ENCODE measurements at regions not wholly inside any gene's neighbourhood (a gene's known extent, or its start where the extent isn't known, plus 50 kb on each side); places are given as distances from the start of the nearest gene placed in this dataset.

- DNase-seq (ENCODE audit: low spot score), result no peak
- 59% methylated on average over 3 of the region's 3 CpGs for whole genome bisulfite sequencing
- H3K27me3 ChIP-seq (ENCODE audit: control insufficient read depth in 4 of 4, insufficient read depth in 4 of 4, low read length in 3 of 4), result no peaks in the 10 kb centered on the region
- no peak overlapping the region for H3K27ac ChIP-seq (ENCODE audit: low read depth in 1 of 2, low read length in 2 of 2)
- TF ChIP-seq FOXA2 (IDR thresholded peaks at IDR 0.05) (no peak), ZBTB33 (IDR thresholded peaks at IDR 0.05) (no peak), NR2F2 (IDR thresholded peaks at IDR 0.05) (no peak), RXRA (IDR thresholded peaks at IDR 0.05) (no peak), ATF3 (IDR thresholded peaks at IDR 0.05) (no peak), HNF4A (conservative IDR thresholded peaks at IDR 0.05) (no peak), JUND (IDR thresholded peaks at IDR 0.05) (no peak), RAD21 (IDR thresholded peaks at IDR 0.05) (no peak), TAF1 (conservative IDR thresholded peaks at IDR 0.05) (no peak), GABPA (IDR thresholded peaks at IDR 0.05 in 1 of 2, conservative IDR thresholded peaks at IDR 0.05 in 1 of 2) (no peak), FOXA1 (IDR thresholded peaks at IDR 0.05) (no peak), CTCF (IDR thresholded peaks at IDR 0.05; ENCODE audit: low read depth, low read length, missing input control) (no peak), MAX (IDR thresholded peaks at IDR 0.05) (no peak), SP1 (IDR thresholded peaks at IDR 0.05) (no peak), YY1 (IDR thresholded peaks at IDR 0.05) (no peak)
- H3K4me3 ChIP-seq (ENCODE audit: low read depth in 1 of 3, low read length in 3 of 3), result no peak overlapping the region
- no peaks in the 10 kb centered on the region for H3K9me3 ChIP-seq (ENCODE audit: control insufficient read depth in 4 of 4, low read length in 3 of 4)
- no peaks in the 10 kb centered on the region for H3K36me3 ChIP-seq (ENCODE audit: control insufficient read depth in 4 of 4, insufficient read depth in 3 of 4, low read depth in 1 of 4, low read length in 3 of 4)
- no peaks in the 10 kb centered on the region for H3K4me1 ChIP-seq (ENCODE audit: control insufficient read depth in 4 of 4, insufficient read depth in 4 of 4, low read length in 3 of 4)
- no peak overlapping the region for H3K9ac ChIP-seq (ENCODE audit: low read depth in 1 of 2, low read length in 2 of 2)
These were observed 977.5 kb upstream of the LRFN5 start for GRCh38 chr14:40629144-40629543.

- H3K27ac ChIP-seq (ENCODE audit: low read depth in 1 of 2, low read length in 2 of 2), result no peak overlapping the region
- no peaks in the 10 kb centered on the region for H3K27me3 ChIP-seq (ENCODE audit: control insufficient read depth in 4 of 4, insufficient read depth in 4 of 4, low read length in 3 of 4)
- 44% methylated on average over 2 of the region's 2 CpGs for WGBS
- TF ChIP-seq YY1 (IDR thresholded peaks at IDR 0.05) (no peak), TAF1 (conservative IDR thresholded peaks at IDR 0.05) (no peak), SP1 (IDR thresholded peaks at IDR 0.05) (no peak), CTCF (IDR thresholded peaks at IDR 0.05; ENCODE audit: low read depth, low read length, missing input control) (no peak)
- no peak overlapping the region for H3K9ac ChIP-seq (ENCODE audit: low read depth in 1 of 2, low read length in 2 of 2)
- no peaks in the 10 kb centered on the region for H3K36me3 ChIP-seq (ENCODE audit: control insufficient read depth in 4 of 4, insufficient read depth in 3 of 4, low read depth in 1 of 4, low read length in 3 of 4)
- no peaks in the 10 kb centered on the region for H3K9me3 ChIP-seq (ENCODE audit: control insufficient read depth in 4 of 4, low read length in 3 of 4)
- no peak for DNase-seq (ENCODE audit: low spot score)
- H3K4me1 ChIP-seq (ENCODE audit: control insufficient read depth in 4 of 4, insufficient read depth in 4 of 4, low read length in 3 of 4), result no peaks in the 10 kb centered on the region
- H3K4me3 ChIP-seq (ENCODE audit: low read depth in 1 of 3, low read length in 3 of 3), result no peak overlapping the region
These were observed 983.0 kb upstream of the LRFN5 start for GRCh38 chr14:40623643-40624042.
